Nephron progenitor cell (in vitro differentiated cells): ENCODE measurements at regions not wholly inside any gene's neighbourhood (a gene's known extent, or its start where the extent isn't known, plus 50 kb on each side); places are given as distances from the start of the nearest gene placed in this dataset.

Experiments
- DNase-seq: peaks from one replicate; pipeline ENCODE4 v3.0.0; 2021
- H3K27ac Mint-ChIP-seq: 2 replicates; pipeline ENCODE4 v1.8.0; 2021; ENCODE audit warnings: mild to moderate bottlenecking, moderate library complexity, mixed read lengths
- H3K27me3 Mint-ChIP-seq: 2 replicates; pipeline ENCODE4 v1.8.0; 2021; ENCODE audit warnings: mild to moderate bottlenecking, low read depth, mixed read lengths; ENCODE audit not compliant: poor library complexity
- H3K36me3 Mint-ChIP-seq: 2 replicates; pipeline ENCODE4 v1.8.0; 2021; ENCODE audit warnings: low read depth, mixed read lengths
- H3K4me1 Mint-ChIP-seq: 2 replicates; pipeline ENCODE4 v1.8.0; 2021; ENCODE audit warnings: mixed read lengths
- H3K4me3 Mint-ChIP-seq: 2 replicates; pipeline ENCODE4 v1.8.0; 2021; ENCODE audit warnings: mild to moderate bottlenecking, moderate library complexity, mixed read lengths
- H3K9me3 Mint-ChIP-seq: 2 replicates; pipeline ENCODE4 v1.8.0; 2021; ENCODE audit warnings: mild to moderate bottlenecking, moderate library complexity, mixed read lengths
- TF ChIP-seq, protein P1 (sequence below): fragments of 200-600 bp; sonication (generic); IDR thresholded peaks from 2 replicates; pipeline ENCODE4 v1.5.0; 2021; ENCODE audit warnings: antibody characterized with exemption

DNA sequence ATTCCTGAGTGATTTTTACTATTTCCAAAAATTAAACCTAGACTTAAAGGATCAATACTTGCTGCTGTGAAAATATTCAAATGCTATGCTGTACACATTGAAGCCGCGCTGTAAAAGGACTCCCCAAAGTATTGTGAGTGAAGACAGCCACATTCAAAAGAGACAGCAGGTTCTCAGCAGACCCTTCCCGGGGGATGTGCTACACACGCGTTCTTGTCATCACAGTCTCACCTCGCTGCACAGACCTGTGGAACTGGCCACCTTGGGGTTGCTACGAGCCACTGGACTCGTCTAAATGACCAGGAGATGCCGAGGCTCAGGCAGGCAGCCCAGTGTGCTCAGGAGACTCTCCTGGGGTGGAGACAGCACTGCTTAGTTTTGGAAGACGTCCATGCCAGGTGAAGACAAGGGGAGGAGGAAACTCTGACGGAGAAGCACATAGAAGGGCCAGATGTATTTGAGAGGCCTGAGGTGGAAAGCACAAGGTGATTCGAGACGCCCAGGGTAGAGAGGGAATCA is 367.7 kb upstream of the SHH start:
- Mint-ChIP-seq H3K4me3 (no peak overlapping the region), H3K4me1 (peaks cover 15% of the 10 kb centered on the region), H3K27me3 (peaks cover 13% of the 10 kb centered on the region), H3K9me3 (peaks cover 13% of the 10 kb centered on the region), H3K36me3 (no peaks in the 10 kb centered on the region), H3K27ac (no peak overlapping the region)
- TF ChIP-seq, protein P1, sequence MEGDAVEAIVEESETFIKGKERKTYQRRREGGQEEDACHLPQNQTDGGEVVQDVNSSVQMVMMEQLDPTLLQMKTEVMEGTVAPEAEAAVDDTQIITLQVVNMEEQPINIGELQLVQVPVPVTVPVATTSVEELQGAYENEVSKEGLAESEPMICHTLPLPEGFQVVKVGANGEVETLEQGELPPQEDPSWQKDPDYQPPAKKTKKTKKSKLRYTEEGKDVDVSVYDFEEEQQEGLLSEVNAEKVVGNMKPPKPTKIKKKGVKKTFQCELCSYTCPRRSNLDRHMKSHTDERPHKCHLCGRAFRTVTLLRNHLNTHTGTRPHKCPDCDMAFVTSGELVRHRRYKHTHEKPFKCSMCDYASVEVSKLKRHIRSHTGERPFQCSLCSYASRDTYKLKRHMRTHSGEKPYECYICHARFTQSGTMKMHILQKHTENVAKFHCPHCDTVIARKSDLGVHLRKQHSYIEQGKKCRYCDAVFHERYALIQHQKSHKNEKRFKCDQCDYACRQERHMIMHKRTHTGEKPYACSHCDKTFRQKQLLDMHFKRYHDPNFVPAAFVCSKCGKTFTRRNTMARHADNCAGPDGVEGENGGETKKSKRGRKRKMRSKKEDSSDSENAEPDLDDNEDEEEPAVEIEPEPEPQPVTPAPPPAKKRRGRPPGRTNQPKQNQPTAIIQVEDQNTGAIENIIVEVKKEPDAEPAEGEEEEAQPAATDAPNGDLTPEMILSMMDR, result no peak
- DNase-seq, result no peak

- TF ChIP-seq, protein P1, result no peak
- no peak for DNase-seq
- Mint-ChIP-seq H3K27ac (no peak overlapping the region), H3K4me1 (peaks cover 19% of the 10 kb centered on the region), H3K4me3 (no peak overlapping the region), H3K27me3 (peaks cover 13% of the 10 kb centered on the region), H3K9me3 (peaks cover 2% of the 10 kb centered on the region), H3K36me3 (no peaks in the 10 kb centered on the region)
Observed at GRCh38 chr7:156178857-156179256, 366.6 kb upstream of the SHH start.

GRCh38 chr7:156178214-156178613 is 366.0 kb upstream of the SHH start:
- Mint-ChIP-seq H3K9me3 (no peaks in the 10 kb centered on the region), H3K27me3 (peaks cover 13% of the 10 kb centered on the region), H3K4me3 (no peak overlapping the region), H3K4me1 (peaks cover 26% of the 10 kb centered on the region), H3K27ac (no peak overlapping the region), H3K36me3 (no peaks in the 10 kb centered on the region)
- TF ChIP-seq, protein P1, result no peak
- no peak for DNase-seq

DNA sequence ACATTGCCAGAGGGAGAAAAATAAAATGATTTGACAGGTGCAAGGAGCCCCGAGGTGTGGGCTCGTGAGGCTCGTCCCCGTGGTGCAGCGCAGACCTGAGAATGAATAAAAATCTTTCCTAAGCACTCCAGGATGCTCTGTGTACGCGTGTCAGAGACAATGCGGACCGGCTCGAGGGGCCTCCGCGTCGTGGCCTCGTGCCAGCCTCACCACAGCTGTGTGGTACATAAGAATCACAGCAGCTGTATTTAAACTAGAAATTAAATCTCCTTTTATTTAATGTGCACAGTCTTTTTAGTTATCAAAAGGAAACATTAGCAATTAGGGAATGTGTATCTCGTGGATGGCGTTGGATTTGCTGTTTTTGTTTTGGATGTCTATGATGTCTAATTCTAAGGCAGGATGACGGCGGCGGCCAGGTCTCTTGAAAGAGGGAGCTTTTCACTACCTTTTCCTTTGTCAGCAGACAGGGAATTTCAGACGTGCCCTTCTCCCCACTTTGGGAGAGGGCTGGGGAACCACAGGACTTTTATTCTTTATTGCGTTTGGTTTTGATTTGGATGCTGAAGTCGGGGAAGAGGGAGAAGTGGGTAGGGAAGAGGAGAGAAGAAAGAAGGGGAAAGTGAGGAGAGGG is 365.3 kb upstream of the SHH start:
- Mint-ChIP-seq H3K4me3 (no peak overlapping the region), H3K36me3 (no peaks in the 10 kb centered on the region)

DNA sequence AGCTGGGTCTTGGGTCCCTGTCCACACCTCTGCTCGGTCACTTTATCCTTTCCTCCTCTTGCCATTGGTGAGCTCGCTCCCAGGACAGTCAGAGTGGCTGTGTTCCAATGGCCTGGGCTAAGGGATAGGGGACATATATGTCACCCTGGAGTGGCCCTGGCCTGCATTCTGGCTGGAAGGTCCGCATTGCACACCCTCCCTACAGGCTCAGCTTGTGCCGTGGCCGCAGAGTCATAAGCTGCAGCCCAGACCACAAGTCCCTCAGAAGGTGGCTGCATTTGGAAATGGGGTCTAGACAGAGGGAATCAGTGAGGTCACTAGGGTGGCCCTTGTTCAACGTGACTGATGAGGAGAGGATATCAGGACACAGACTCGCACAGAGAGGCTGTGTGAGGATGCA is 363.8 kb upstream of the SHH start:
- Mint-ChIP-seq H3K9me3 (no peaks in the 10 kb centered on the region), H3K4me3 (no peak overlapping the region), H3K36me3 (no peaks in the 10 kb centered on the region), H3K27me3 (peaks cover 15% of the 10 kb centered on the region), H3K4me1 (peaks cover 23% of the 10 kb centered on the region), H3K27ac (no peak overlapping the region)
- DNase-seq, result no peak
- TF ChIP-seq, protein P1, result no peak

More for the DNA sequence above, 365.3 kb upstream of the SHH start:
- H3K4me1 Mint-ChIP-seq, result peaks cover 28% of the 10 kb centered on the region
- peak overlapping the region; percentile 26 for H3K27ac Mint-ChIP-seq
- DNase-seq, result no peak
- H3K27me3 Mint-ChIP-seq, result peaks cover 13% of the 10 kb centered on the region
- TF ChIP-seq, protein P1, result no peak
- no peaks in the 10 kb centered on the region for H3K9me3 Mint-ChIP-seq

- Mint-ChIP-seq H3K36me3 (no peaks in the 10 kb centered on the region), H3K27ac (no peak overlapping the region), H3K4me1 (peaks cover 29% of the 10 kb centered on the region), H3K27me3 (peaks cover 11% of the 10 kb centered on the region), H3K9me3 (no peaks in the 10 kb centered on the region), H3K4me3 (no peak overlapping the region)
- no peak for DNase-seq
- TF ChIP-seq, protein P1, result no peak
Observed at GRCh38 chr7:156175003-156175402, 362.7 kb upstream of the SHH start.
